Islet of Langerhans (tissue), 1 donor: ENCODE measurements at regions not wholly inside any gene's neighbourhood (a gene's known extent, or its start where the extent isn't known, plus 50 kb on each side); places are given as distances from the start of the nearest gene placed in this dataset.
"Not testable (repeated sequence)": the region's sequence is repeated elsewhere in the genome, so short reads cannot be mapped to it uniquely, and the experiment has no call there.

Experiments used
- FAIRE-seq: peaks from one replicate; lab custom pipeline; 2011; peaks lifted over from hg19 to GRCh38; lab: Jason Lieb, UNC

- FAIRE-seq, result no peak
Observed at GRCh38 chr6:9295644-9296043, 860.3 kb upstream of the SLC35B3 start.

- FAIRE-seq, result no peak
Observed at GRCh38 chr6:9292975-9293374, 857.6 kb upstream of the SLC35B3 start.

GRCh38 chr6:9290342-9290741 lies 855.0 kb upstream of the SLC35B3 start:
- not testable (repeated sequence) for FAIRE-seq

GRCh38 chr6:9272671-9273070 lies 837.3 kb upstream of the SLC35B3 start:
- FAIRE-seq, result no peak

GRCh38 chr6:9266741-9267140 lies 831.4 kb upstream of the SLC35B3 start:
- FAIRE-seq, result no peak

- FAIRE-seq, result no peak
Observed at GRCh38 chr6:9257215-9257614, 821.9 kb upstream of the SLC35B3 start.

- FAIRE-seq, result no peak
Observed at GRCh38 chr6:9254251-9254650, 818.9 kb upstream of the SLC35B3 start.

- no peak for FAIRE-seq
Observed at GRCh38 chr6:9252799-9253198, 817.5 kb upstream of the SLC35B3 start.

GRCh38 chr6:9250852-9251251 lies 815.5 kb upstream of the SLC35B3 start:
- FAIRE-seq, result no peak

GRCh38 chr6:9248133-9248532 lies 812.8 kb upstream of the SLC35B3 start:
- FAIRE-seq, result no peak

GRCh38 chr6:9240861-9241260 lies 805.5 kb upstream of the SLC35B3 start:
- no peak for FAIRE-seq

GRCh38 chr6:9236443-9236842 lies 801.1 kb upstream of the SLC35B3 start:
- FAIRE-seq, result no peak

- no peak for FAIRE-seq
Observed at GRCh38 chr6:9233686-9234085, 798.3 kb upstream of the SLC35B3 start.

- FAIRE-seq, result no peak
Observed at GRCh38 chr6:9233226-9233625, 797.9 kb upstream of the SLC35B3 start.

GRCh38 chr6:9225441-9225871 lies 790.1 kb upstream of the SLC35B3 start:
- no peak for FAIRE-seq

GRCh38 chr6:9224539-9224938 lies 789.2 kb upstream of the SLC35B3 start:
- no peak for FAIRE-seq

- not testable (repeated sequence) for FAIRE-seq
Observed at GRCh38 chr6:9213717-9214116, 778.4 kb upstream of the SLC35B3 start.

- FAIRE-seq, result no peak
Observed at GRCh38 chr6:9208966-9209365, 773.6 kb upstream of the SLC35B3 start.

- FAIRE-seq, result no peak
Observed at GRCh38 chr6:9205645-9206044, 770.3 kb upstream of the SLC35B3 start.

GRCh38 chr6:9204171-9204570 lies 768.8 kb upstream of the SLC35B3 start:
- FAIRE-seq, result no peak

- FAIRE-seq, result no peak
Observed at GRCh38 chr6:9200712-9201111, 765.4 kb upstream of the SLC35B3 start.

- no peak for FAIRE-seq
Observed at GRCh38 chr6:9197726-9198125, 762.4 kb upstream of the SLC35B3 start.

- no peak for FAIRE-seq
Observed at GRCh38 chr6:9195322-9195721, 760.0 kb upstream of the SLC35B3 start.

GRCh38 chr6:9192405-9192909 lies 757.1 kb upstream of the SLC35B3 start:
- FAIRE-seq, result no peak

GRCh38 chr6:9186148-9186547 lies 750.8 kb upstream of the SLC35B3 start:
- no peak for FAIRE-seq
